HuH-7 (cell line): ENCODE measurements at regions not wholly inside any gene's neighbourhood (a gene's known extent, or its start where the extent isn't known, plus 50 kb on each side); places are given as distances from the start of the nearest gene placed in this dataset.
"Not testable (repeated sequence)": the region's sequence is repeated elsewhere in the genome, so short reads cannot be mapped to it uniquely, and the experiment has no call there.

Source experiments
- DNase-seq: peaks from one replicate; pipeline ENCODE4 v3.0.0; 2011; ENCODE audit warnings: low spot score

DNA sequence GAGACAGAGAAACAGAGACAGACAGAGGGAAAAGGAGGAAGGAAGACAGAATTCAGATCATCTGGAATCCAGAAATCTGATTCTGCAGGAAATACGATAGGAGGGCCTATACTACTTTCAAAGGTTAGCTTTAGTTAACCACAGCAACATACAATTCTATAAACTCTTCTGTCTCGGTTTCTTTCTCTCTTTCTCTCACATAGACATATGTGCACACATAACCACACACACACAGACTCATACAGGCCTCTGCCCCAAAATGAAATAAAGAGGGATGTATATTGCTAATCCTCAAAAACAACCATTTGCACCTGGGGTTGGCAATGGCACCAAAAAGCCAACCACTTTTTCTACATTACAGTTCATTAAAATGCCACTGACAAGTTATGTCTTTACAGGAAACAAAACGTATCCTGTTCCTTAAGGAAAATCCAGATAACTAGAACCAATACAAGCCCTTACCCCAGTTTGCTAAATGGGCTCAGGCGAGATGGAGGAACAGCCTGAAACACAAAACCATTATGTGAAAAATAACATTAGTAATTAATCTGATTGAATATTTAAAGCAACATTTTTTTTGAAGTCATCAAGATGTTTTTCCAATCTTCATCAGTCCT lies 372.3 kb upstream of the CCNH start:
- no peak for DNase-seq

DNA sequence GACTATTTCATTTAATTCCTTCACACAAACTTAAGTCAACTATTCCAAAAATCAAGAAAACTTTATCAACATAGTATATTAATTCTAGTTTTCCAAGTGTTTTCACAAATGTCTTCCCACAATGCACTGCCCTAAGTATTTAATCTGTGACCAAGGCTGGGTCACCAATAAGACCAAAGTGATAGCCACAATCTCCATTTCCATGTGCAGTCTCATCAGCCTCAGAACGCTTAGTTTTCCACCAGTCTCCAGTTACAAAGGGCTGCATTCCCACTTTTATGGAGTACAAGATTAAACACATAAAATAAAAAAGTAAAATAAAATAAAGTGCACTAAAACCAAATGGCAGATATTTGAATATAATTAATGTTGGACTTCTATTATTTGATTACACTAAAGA lies 371.6 kb upstream of the CCNH start:
- DNase-seq: no peak

DNA sequence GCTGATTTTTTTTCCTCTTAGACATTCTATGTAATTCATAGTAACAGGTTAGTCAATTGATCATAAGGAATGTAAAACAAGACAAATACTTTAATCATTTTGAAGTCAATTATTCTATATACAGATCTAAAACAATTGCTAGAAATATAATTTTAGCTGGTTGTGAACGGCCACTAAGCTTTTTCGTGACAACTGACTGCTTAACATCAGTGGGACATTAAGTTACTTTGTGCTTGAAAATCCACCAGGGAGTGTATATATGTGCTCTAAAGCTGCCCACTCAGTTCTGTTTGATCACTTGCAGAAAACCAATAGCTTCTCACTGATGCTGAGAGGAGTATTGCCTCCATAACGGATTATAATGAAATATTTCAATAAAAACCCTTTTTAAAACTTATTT lies 370.2 kb upstream of the CCNH start:
- DNase-seq: no peak

DNA sequence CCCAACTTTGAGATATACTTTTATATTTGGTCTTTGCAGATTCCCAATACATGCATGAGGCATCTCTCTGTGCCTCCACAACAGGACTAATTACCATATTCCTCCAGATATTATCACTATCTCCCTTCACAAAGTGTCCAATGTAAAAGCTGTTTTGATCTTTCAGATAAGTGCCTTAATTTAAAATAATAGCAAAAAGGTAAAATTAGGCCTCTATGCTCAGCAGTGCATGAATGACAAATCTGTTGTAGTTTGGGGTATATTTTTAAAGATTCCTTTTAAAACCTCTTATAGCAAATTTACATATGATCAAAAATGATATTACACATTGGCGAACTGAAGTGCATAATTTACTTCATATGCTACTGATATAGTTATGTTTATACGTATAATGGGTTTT lies 369.2 kb upstream of the CCNH start:
- no peak for DNase-seq

DNA sequence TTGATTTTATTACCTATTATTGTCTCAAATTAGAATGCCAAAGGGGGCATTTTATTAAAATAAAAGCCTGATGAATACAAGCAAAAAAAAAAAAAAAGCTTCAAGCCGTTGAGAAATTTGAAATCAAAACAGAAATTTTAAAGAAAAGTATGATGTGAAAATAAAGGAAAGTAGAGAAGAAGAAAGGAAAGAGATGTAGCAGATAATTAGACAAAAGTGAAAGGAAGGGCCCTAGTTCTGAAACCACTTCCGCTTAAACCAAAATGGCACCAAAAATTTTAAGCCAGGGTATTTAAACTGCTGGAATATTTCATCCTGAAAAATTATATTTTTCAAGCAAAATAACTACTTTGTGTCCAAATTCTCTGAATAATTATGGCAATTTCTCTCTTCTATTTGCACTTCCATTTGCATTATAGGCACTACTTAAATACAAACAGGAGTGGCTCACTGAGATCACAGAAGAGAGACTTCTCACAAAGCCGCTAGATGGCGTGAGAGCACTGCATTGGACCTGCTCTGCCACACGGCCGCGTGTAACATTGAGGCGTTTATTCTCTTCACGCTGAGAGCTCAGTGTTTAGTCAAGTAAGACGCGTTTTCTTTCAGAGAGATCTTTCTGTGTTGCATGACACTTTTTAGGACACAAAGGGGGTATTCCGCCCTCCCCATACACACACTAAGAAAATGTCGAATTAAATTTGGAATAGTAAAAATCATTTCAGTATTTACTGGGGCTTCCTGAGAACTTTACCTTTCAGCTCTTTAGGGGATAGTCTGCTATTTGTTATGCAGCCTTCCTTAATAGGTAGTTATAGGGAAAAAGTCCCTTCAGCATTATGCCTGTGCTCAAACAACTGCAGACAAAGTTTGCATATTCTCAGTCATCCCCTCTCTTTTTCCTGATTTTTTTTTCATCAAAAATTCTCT lies 368.4 kb upstream of the CCNH start:
- DNase-seq: peak; percentile 9

DNA sequence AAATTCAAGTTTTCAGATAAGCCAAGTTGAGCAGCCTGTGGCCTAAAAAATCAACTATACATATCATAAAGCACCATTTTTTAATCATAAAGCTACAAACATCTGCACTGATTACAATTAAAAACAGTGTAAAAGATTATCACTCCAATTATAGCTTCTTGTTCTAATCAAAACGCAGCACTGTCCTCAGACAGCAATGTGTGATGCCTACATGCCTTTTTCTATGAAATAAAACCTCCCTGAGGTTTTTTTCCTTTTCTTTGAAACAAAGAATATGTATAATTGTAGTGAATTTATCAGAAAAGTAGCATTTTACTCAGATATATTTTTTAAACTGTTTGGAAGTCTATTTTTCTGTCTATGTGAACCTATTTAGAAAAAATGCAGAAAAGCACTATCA lies 366.1 kb upstream of the CCNH start:
- DNase-seq: no peak

DNA sequence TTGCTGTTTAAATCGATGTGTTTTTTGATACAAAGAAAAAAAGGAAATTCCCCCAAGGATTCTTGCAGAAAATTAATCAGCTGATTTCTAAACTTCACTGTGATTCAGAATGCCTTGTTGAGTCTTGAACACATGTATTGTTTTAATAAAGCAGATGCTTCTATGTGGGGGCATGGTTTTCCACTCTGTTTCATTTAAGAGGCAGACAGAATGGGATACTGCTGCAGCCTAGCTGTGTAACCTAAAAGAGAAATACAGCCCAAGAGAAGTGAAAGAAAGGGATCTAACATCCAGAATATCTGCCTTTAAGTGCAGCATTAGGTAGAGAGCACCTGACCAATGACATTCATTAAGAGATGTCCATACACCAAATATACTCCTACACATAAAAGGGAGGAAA lies 365.1 kb upstream of the CCNH start:
- no peak for DNase-seq

DNA sequence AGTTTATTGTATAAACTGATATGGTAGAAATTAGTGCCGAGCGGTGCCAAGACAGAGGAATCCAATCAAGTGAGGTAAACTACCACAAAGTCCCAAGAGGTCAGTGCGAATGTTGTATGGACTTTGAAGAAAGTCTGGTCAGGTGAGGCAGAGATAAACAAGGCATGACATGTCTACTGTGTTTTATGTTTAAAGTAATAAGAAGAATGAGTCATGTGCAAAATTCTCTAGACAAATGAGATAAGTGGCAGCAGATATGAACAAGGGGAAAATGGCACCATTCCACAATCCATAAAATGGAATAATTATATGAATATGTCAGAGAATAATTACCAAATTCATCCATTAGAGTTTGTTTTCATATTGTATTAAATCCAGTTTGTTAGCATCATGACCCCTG lies 364.1 kb upstream of the CCNH start:
- no peak for DNase-seq

DNA sequence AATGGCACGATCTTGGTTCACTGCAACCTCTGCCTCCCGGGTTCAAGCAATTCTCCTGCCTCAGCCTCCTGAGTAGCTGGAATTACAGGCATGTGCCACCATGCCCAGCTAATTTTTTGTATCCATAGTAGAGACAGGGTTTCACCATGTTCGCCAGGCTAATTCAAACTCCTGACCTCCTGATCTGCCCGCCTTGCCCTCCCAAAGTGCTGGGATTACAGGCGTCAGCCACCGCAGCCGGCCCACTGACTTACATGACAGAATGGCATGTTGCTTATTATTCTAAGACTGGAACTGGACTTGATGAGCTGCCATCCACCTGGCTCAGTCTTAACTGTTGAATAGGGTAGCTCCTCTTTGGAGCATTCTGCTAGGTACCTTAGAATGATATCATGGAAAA lies 363.6 kb upstream of the CCNH start:
- DNase-seq: not testable (repeated sequence)

DNA sequence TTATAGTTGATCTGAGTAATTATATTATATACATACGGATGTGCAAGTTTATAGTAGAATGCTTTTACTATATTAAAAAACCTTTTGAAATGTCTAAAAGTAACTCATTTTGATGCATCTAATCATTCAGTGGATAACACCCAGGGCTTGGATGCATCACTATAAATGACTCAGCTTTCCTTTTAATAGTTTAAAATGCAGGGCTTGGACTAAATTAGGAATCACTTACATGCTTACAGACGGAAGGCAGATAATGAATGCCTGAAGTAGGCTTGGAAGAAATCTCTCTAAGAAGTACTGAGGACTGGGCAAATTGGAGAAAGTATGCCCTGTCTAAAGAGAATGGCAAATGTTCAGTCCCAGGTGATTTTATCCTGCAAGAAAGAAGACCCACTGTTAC lies 362.5 kb upstream of the CCNH start:
- DNase-seq: no peak

DNA sequence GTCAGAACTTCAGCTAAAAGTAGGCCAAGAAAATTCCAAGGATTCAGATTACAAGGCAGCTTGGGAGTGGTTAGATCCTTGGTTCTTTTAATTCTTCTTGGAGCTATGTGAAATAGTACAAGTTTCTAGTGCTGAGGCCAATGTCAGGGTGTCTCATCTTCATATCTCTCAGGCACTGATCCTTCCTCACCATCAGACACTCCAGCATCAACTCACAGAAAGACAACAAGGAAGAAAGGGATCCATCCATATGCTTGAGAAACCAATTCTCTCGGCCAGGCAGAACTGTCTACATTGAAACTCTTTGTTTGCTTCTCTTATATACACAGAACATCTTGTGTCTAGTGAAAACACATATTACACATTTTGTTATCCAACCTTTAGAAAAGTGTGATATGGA lies 362.1 kb upstream of the CCNH start:
- no peak for DNase-seq

DNA sequence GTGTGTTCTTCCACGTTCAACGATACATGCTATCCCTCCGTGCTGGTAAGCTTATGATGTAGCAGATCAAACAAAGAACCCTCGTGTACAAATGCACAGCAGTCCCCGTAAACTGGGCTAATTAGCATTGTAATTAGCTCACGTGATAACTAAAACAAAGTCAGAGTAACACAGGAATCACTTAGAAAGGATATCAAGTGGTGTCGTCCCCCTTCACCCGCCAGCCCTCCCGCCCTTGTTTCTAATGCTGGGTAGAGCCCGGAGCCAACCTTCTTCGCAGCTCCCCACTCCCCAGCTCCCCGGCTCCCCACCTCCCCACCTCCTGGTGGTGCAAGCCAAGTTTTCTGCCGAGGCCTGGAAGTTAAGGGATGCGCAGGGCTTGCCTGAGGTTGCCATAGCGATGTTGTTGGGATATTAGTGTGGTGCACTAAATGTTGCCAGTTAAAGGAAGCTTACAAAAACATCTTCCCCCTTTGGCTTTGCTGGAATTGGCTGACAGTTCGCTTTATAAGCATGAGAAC lies 357.9 kb upstream of the CCNH start:
- DNase-seq: no peak

DNA sequence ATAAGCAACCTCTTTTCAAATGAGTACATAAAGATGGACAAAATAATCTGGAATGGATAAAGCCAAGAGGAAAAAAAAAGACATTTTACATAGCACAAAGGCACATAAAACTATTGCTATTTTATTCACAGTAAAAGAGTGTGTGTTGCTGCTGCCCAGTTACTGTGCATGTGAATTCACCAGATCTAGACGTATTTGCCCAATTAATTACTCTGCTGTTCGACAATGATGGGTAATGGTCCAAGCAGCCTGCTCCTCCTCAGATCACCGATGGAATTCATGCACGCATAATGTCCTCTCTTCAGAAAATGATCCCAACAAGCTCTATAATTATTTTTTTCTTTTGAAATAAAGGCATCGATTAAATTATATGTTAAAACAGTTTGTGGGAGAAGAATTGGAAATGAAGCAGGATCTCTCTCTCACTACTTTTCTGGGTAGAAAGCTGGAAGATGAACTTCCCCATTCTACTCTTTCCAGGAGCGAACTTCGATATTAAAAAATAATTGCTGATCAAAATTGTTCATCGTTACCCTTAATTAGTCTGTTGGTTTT lies 357.4 kb upstream of the CCNH start:
- no peak for DNase-seq

DNA sequence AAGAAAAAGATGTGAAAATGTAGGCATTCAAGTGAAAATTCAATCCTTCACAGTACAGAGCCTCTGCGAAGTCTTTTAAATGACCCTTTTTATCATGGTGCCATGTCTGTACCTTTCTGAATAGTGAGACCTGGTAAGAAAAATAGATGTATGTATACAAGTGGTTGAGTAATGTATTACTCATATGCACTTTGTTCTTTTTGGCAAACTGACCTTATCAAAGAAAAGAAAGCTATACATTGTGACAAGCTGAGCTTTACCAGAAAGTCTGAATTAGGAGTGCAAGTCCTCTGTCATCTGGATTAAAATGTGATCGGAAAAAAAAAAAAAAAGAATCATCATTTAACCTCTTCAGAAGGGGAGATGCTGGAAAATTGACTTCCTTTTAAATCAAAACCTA lies 356.4 kb upstream of the CCNH start:
- DNase-seq: no peak

DNA sequence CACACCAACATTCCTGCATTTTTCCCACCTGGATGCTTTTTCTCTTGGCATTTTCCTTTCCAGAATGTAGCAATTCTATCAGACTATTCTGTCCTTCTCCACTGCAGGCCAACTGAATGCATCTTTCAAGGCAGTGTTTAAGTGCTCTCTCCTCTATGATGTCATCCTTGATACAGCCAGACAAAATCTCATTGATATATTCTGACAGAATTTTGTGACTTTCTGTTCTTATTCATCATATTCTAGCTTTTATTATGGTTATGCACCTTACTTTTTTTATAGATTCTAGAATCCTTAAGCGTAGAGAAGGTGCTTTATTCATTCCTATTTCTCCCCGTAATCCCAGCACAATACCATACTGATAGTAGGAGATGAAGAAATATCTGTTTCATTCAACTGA lies 355.5 kb upstream of the CCNH start:
- DNase-seq: no peak

DNA sequence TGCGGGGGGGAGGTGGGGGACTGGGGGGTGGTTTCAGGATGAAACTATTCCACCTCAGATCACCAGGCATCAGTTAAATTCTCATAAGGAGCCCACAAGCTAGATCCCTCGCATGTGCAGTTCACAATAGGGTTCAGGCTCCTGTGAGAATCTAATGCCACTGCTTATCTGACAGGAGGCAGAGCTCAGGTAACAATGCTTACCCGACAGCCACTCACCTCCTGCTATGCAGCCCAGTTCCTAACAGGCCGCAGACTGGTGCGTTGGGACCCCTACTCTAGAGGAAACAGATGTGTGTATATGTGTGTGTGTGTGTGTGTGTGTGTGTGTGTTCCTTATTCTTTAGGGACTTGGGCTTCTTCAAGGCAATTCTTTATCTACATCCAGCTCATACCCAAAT lies 352.3 kb upstream of the CCNH start:
- DNase-seq: no peak

DNA sequence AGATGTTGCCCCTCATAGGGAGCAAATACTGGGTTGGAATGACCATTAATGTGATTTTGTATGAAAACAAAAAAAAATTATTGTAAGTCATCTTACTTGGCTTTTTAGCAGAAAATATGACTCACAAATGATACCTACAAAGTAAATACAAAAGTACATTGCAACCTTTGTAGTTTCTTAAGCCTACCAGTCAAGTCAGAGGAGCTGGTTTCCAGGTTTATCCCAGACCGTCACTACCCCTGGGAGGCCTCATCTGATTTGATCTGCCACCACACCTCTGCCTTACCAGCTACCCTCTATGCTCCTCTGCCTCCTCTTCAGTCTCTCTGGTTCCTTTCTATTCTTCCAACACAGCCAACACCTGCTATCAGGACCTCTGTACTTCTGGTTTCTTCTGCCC lies 349.9 kb upstream of the CCNH start:
- no peak for DNase-seq

DNA sequence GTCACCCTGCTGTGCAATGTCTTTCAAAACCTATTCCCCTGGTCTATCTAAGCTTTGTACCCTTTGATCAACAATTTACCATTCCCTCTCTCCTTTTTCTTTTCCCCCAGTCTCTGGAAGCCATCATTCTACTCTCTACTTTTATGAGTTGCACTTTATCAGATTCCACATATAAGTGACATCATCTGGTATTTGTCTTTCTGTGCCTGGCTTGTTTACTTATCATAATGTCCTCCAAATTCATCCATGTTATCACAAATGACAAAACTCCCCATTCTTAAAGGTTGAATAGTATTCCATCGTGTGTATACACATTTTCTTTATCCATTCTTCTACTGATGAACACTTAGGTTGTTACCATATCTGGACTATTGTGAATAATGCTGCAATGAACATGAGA lies 344.2 kb upstream of the CCNH start:
- no peak for DNase-seq

DNA sequence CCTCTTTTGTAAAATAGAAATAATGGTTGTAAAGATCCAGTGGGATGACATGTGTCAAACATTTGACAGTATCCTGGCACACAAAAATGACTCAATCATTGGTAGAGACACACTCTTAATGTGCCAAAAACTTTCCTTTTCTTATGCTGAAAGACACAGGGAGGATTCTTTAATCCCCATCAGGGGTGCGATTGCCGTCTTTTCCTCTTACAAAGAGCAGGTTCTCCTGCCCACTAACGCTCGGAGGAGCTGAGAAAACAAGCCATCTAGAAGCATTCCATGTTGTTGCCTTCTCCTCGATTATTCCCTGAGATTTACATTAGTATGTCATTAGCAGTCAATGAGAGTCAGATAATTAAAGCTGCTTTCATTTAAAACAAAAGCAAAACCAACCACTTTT lies 342.6 kb upstream of the CCNH start:
- no peak for DNase-seq

DNA sequence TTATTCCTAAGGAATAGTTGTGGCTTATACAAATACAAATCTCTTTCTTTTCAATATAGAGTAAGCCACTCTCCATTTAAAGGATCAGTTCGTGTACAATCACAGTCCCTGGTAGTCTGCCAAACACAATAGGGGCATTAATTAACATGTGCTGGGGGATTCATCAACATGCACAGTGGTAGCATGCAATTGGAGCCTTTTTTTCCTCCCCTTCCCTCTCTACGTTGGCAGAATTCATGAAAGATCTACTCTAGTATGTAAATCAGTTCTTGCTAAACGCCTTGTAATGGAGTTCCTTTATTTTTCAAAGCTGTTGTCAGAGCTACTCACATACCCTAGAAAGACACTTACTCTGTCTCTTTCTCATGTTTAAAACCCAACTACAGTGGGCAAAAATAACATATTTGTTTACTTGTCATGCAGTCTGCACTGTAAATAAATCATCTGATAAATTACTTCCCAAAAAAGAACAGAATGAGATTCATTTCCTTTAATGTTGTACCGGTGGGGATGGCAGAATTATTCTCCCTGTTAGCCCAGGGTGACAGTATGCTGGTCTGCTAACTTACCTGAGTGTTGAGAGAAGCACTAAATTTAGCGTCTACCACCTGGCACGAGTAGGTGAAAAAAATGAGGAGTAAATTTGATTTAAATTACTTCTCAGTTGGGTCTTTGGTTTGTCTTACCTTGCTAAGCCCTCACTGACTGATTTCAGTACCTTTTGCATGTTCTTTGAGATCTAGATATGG lies 341.5 kb upstream of the CCNH start:
- no peak for DNase-seq

DNA sequence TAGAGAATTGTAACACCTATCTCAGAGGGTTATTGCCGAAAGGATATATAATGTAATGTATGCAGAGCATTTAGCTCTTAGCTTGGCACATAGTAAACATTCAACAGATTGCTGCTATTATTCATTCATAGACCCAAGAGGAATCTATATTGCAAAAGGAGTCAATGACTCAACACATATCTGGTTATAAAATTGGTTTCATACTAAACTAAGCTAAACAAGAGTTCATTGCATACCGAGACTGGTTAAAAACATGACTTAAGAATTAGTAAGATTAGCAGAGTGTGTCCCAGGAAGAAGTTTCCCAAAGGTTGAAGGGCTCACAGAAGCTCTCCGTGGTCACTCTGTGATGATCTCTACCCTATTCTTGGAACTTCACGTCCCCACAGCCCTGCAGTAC lies 339.6 kb upstream of the CCNH start:
- no peak for DNase-seq

DNA sequence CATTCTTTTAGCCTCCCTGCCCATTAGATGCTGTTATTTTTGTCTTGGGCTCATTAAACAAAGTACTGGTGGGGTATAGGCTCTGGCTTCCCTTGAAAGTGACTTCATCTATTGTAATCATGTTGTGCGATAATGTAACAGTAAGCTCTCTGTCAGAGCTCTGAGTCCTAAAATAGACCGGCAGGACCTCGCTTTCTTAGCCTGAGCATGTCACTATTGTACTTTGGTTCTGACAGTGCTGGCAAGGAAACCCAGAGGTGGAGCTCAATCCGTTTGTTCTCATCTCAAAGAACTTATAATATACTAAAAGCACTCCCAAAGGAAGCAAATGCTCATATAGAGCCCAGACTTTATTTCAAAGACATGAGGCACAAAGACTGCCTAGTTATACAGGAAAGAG lies 339.1 kb upstream of the CCNH start:
- DNase-seq: no peak
